ENCODE measurements at regions not wholly inside any gene's neighbourhood (a gene's known extent, or its start where the extent isn't known, plus 50 kb on each side); places are given as distances from the start of the nearest gene placed in this dataset.

GRCh38 chr2:237184919-237185552, 99.3 kb downstream of the COPS8 start:
- TF ChIP-seq SUZ12 (IDR thresholded peaks at IDR 0.05; ENCODE audit: extremely low read depth, insufficient read depth, insufficient read length): no peak
- TF ChIP-seq YY1 (IDR thresholded peaks at IDR 0.05; ENCODE audit: insufficient read depth, insufficient read length): no peak

Measured in NT2/D1 (cell line).